ENCODE measurements at regions not wholly inside any gene's neighbourhood (a gene's known extent, or its start where the extent isn't known, plus 50 kb on each side); places are given as distances from the start of the nearest gene placed in this dataset.
"Not testable (repeated sequence)": the region's sequence is repeated elsewhere in the genome, so short reads cannot be mapped to it uniquely, and the experiment has no call there.

DNA sequence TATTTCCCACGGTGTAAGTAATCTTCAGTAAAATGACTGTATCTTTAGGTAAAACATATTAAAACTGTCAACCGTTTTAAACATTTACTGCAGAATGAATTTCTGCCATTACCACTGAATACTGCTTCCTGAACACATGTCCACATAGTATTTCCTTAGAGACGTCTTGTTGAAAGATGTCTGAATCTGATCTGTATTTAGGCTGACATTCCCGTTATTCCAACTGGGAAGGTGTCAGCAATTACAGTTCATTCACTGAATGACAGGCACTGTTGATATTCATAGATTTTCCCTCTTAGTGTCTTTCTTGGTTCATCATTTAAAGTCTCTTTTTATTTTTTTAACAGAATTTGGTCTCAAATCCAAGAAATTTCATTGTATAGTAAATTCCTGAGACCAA is 544.5 kb upstream of the CHD1 start:
- H3K4me2 ChIP-seq (ENCODE audit: low read length); H3K36me3 ChIP-seq (ENCODE audit: insufficient read depth, low read length); H3K9ac ChIP-seq (ENCODE audit: low read depth, low read length); H3K4me1 ChIP-seq (ENCODE audit: control insufficient read depth, insufficient read depth, low read length); H3K27me3 ChIP-seq (ENCODE audit: control insufficient read depth, insufficient read depth, low read length); H3K9me3 ChIP-seq (replicated peaks; ENCODE audit: low read length); H3K4me3 ChIP-seq (ENCODE audit: low read length): not testable (repeated sequence)

DNA sequence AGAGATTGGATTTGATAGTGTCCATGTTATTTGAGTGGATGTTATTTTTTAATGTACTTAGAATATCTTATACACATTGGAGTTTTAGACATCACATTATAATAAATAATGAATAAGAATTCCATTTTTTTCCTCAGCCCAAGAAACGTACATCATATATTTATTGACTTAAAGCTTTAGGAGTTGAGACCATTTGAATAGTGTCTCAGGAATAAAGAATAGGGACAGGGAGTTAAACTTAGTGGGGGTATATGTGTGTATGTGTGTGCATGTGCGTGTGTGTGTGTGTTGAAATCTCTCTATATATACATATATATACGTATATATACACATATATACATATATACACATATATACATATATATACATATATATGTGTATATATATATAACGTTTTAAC is 542.9 kb upstream of the CHD1 start:
- H3K27me3 ChIP-seq (ENCODE audit: control insufficient read depth, insufficient read depth, low read length); H3K4me2 ChIP-seq (ENCODE audit: low read length); H3K36me3 ChIP-seq (ENCODE audit: insufficient read depth, low read length): not testable (repeated sequence)

DNA sequence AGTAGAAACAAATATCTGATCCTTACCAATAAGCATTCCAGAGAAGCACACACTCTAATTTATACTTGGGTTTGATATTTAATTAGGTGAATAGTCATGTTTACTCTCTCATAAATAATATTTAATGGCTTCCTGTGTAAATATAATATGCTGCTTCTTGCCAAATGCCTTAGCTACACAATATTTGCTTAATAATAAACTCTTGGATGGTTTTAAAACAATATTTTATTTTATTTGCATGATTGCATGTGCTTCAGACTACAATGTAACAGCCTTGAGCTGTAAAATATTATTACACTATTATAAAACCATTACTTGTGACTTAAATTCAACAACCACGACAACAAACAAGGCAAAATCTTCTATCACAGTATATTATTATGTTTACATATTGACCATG is 542.4 kb upstream of the CHD1 start:
- H3K4me3 ChIP-seq (ENCODE audit: low read length); H3K36me3 ChIP-seq (ENCODE audit: insufficient read depth, low read length); H3K27me3 ChIP-seq (ENCODE audit: control insufficient read depth, insufficient read depth, low read length); H3K9me3 ChIP-seq (replicated peaks; ENCODE audit: low read length); H3K4me2 ChIP-seq (ENCODE audit: low read length); H3K4me1 ChIP-seq (ENCODE audit: control insufficient read depth, insufficient read depth, low read length); H3K9ac ChIP-seq (ENCODE audit: low read depth, low read length): not testable (repeated sequence)

More for the DNA sequence above, 542.9 kb upstream of the CHD1 start:
- not testable (repeated sequence) for H3K9ac ChIP-seq (ENCODE audit: low read depth, low read length); H3K4me3 ChIP-seq (ENCODE audit: low read length); H3K9me3 ChIP-seq (replicated peaks; ENCODE audit: low read length); H3K4me1 ChIP-seq (ENCODE audit: control insufficient read depth, insufficient read depth, low read length)

DNA sequence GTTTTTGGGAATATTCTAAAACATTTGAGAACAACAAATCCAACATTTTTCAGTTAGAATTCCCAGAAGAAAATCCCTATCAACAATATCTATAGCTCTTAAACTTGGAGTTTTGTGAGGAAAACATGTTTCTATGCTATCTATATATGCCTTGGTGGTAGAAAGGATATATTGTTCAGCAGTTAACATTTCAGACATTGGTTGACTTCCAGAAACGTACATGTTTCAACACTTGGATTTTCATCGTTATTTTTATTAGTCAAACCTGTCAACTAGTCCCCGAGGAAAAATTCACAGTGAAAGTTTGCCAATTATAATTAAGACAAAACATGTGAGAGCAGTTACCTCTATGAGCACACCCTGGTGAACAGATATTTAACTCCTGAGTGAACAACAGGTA is 541.8 kb upstream of the CHD1 start:
- H3K9ac ChIP-seq (ENCODE audit: low read depth, low read length); H3K27me3 ChIP-seq (ENCODE audit: control insufficient read depth, insufficient read depth, low read length); H3K36me3 ChIP-seq (ENCODE audit: insufficient read depth, low read length); H3K9me3 ChIP-seq (replicated peaks; ENCODE audit: low read length); H3K4me1 ChIP-seq (ENCODE audit: control insufficient read depth, insufficient read depth, low read length); H3K4me3 ChIP-seq (ENCODE audit: low read length); H3K4me2 ChIP-seq (ENCODE audit: low read length): not testable (repeated sequence)

DNA sequence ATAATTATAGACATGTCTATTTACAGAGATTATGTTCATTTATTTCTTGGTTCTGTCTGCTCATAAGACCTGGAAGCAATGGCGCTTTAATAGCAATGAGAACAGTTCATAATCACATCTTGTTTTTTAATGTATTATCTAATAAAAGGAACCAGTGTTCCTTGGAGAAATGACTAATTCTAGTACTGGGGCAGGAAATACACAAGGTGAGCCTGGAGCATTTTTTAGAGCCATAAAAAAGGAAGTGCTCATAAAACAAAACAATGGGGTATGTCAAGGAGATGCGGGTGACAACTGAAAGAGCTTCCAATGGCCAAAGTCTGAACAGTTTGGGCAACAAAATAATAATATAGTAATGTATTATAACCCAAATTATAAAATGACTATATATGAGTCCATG is 531.9 kb upstream of the CHD1 start:
- Histone ChIP-seq H3K36me3 (ENCODE audit: insufficient read depth, low read length) (no peaks in the 10 kb centered on the region), H3K4me3 (ENCODE audit: low read length) (no peak overlapping the region), H3K27me3 (ENCODE audit: control insufficient read depth, insufficient read depth, low read length) (no peaks in the 10 kb centered on the region), H3K4me2 (ENCODE audit: low read length) (no peak overlapping the region), H3K9ac (ENCODE audit: low read depth, low read length) (no peak overlapping the region), H3K9me3 (replicated peaks; ENCODE audit: low read length) (no peaks in the 10 kb centered on the region), H3K4me1 (ENCODE audit: control insufficient read depth, insufficient read depth, low read length) (no peaks in the 10 kb centered on the region)

DNA sequence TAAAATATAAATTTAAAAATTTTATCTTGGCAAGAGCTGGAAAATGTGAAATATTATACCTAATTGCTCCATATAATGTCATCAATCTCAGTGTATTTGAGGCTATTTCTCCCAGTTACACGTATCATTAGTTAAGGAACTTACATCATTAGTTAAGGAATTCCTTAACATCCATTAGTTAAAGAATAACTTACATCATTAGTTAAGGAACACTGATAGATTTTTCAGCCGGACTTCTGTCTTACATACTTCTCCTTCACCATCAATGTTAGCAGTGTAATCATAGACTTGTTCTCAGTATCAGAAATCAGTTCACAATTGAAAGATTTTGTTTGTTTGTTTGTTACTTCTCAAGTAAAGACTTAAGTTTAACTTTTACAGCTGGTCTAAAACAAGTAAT is 524.4 kb upstream of the CHD1 start:
- H3K36me3 ChIP-seq (ENCODE audit: insufficient read depth, low read length): no peaks in the 10 kb centered on the region
- H3K4me2 ChIP-seq (ENCODE audit: low read length): no peak overlapping the region
- no peaks in the 10 kb centered on the region for H3K27me3 ChIP-seq (ENCODE audit: control insufficient read depth, insufficient read depth, low read length)
- H3K4me1 ChIP-seq (ENCODE audit: control insufficient read depth, insufficient read depth, low read length): no peaks in the 10 kb centered on the region
- no peak overlapping the region for H3K9ac ChIP-seq (ENCODE audit: low read depth, low read length)
- no peaks in the 10 kb centered on the region for H3K9me3 ChIP-seq (replicated peaks; ENCODE audit: low read length)
- no peak overlapping the region for H3K4me3 ChIP-seq (ENCODE audit: low read length)

DNA sequence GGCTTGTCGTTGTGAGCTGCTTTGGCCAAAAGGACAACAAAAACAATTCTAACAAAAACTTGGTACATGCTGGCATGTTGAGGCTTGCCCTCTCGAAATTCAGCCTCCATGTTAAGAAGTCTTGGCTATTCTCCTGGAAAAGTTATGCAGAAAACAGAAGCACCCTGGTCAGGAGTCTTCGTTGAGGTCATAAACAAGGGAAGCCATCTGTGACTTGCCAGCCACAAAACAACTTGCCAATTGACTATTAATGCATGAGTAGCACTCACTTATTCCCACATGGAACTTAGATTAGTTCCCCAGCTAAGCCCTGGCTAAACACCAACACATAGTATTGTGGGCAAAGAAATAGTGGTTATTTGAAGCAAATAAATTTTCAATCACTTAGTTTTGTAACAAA is 521.0 kb upstream of the CHD1 start:
- H3K4me2 ChIP-seq (ENCODE audit: low read length): no peak overlapping the region
- no peak overlapping the region for H3K4me3 ChIP-seq (ENCODE audit: low read length)
- no peaks in the 10 kb centered on the region for H3K9me3 ChIP-seq (replicated peaks; ENCODE audit: low read length)
- no peak overlapping the region for H3K9ac ChIP-seq (ENCODE audit: low read depth, low read length)
- no peaks in the 10 kb centered on the region for H3K4me1 ChIP-seq (ENCODE audit: control insufficient read depth, insufficient read depth, low read length)
- no peaks in the 10 kb centered on the region for H3K36me3 ChIP-seq (ENCODE audit: insufficient read depth, low read length)
- no peaks in the 10 kb centered on the region for H3K27me3 ChIP-seq (ENCODE audit: control insufficient read depth, insufficient read depth, low read length)

DNA sequence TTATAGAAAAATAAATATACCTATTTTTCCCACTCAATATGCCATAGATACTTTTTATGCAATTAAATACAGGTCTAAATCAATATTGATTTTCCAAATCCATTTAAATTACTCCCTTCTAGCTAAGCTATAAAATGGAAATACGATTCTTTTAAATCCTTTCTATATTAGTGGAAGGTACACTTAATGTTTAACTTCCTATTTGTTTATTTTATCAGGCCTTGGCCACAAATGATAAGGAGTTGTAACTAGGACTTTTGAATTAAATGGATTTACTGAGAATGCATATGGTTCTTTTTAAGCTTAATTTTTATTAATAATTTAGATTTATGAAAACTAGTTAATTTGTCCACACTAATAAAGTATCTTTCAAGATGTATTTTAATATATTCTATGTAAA is 517.0 kb upstream of the CHD1 start:
- H3K4me1 ChIP-seq (ENCODE audit: control insufficient read depth, insufficient read depth, low read length): no peaks in the 10 kb centered on the region
- H3K36me3 ChIP-seq (ENCODE audit: insufficient read depth, low read length): no peaks in the 10 kb centered on the region
- no peak overlapping the region for H3K4me3 ChIP-seq (ENCODE audit: low read length)
- H3K27me3 ChIP-seq (ENCODE audit: control insufficient read depth, insufficient read depth, low read length): no peaks in the 10 kb centered on the region
- no peaks in the 10 kb centered on the region for H3K9me3 ChIP-seq (replicated peaks; ENCODE audit: low read length)
- no peak overlapping the region for H3K4me2 ChIP-seq (ENCODE audit: low read length)
- no peak overlapping the region for H3K9ac ChIP-seq (ENCODE audit: low read depth, low read length)

DNA sequence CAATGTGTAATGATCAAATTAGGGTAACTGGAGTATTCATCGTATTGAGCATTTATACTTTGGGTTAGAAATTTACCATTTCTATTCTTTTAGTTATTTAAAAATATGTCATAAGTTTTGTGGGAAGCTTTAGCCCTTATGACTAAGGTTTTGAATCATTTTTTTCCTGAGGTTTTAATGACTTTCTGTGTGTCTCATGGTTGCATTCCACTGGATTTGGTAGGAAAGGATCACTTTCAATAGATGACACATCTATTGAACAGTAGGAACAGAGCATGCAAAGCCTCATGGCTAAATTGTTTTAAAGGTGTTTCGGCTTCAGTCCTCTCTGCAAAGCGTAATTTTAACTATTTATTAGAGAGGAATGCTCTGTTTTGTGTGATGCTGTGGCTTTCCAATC is 512.4 kb upstream of the CHD1 start:
- H3K4me3 ChIP-seq (ENCODE audit: low read length): no peak overlapping the region
- H3K27me3 ChIP-seq (ENCODE audit: control insufficient read depth, insufficient read depth, low read length): no peaks in the 10 kb centered on the region
- no peaks in the 10 kb centered on the region for H3K4me1 ChIP-seq (ENCODE audit: control insufficient read depth, insufficient read depth, low read length)
- H3K4me2 ChIP-seq (ENCODE audit: low read length): no peak overlapping the region
- H3K9ac ChIP-seq (ENCODE audit: low read depth, low read length): no peak overlapping the region
- no peaks in the 10 kb centered on the region for H3K36me3 ChIP-seq (ENCODE audit: insufficient read depth, low read length)
- H3K9me3 ChIP-seq (replicated peaks; ENCODE audit: low read length): no peaks in the 10 kb centered on the region

DNA sequence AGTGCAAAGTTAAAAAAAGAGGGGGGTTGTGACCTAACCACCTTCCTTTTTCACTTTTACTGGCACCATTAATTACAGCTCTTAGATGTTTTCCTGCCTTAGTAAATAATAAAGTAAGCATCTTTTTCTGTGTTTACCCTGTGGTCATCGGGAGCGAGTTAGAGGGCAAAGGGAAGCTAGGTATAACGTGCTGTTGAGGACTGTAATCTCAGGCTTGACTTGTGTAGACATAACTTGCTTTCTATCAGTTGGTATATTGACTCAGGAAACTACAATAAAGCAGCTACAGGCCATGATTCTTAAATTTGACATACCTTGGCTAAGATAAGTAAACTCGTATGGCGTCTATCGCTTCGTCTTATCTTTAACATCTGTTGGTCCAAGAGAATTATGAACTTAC is 509.8 kb upstream of the CHD1 start:
- no peaks in the 10 kb centered on the region for H3K4me1 ChIP-seq (ENCODE audit: control insufficient read depth, insufficient read depth, low read length)
- no peak overlapping the region for H3K4me3 ChIP-seq (ENCODE audit: low read length)
- no peaks in the 10 kb centered on the region for H3K27me3 ChIP-seq (ENCODE audit: control insufficient read depth, insufficient read depth, low read length)
- H3K9me3 ChIP-seq (replicated peaks; ENCODE audit: low read length): no peaks in the 10 kb centered on the region
- H3K9ac ChIP-seq (ENCODE audit: low read depth, low read length): no peak overlapping the region
- no peaks in the 10 kb centered on the region for H3K36me3 ChIP-seq (ENCODE audit: insufficient read depth, low read length)
- no peak overlapping the region for H3K4me2 ChIP-seq (ENCODE audit: low read length)

DNA sequence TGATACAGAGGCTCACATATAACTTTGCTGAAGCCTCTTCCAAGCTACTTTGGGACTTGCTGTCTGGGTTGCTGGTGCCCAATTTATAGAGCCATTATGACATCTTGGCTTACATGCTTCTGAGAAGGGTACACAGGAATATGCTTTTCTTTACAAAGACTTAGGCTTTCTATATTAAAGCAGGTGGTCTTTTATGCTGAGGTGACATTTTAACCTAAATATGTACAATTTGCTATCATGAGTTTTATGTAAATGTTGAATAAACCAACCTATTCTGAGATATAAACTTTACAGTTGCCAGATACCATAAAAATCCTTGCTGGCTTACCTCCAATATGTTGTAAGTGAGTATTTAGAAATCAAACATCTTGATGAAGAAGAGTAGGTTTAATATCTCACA is 509.2 kb upstream of the CHD1 start:
- H3K4me3 ChIP-seq (ENCODE audit: low read length): no peak overlapping the region
- no peak overlapping the region for H3K9ac ChIP-seq (ENCODE audit: low read depth, low read length)
- no peak overlapping the region for H3K4me2 ChIP-seq (ENCODE audit: low read length)
- no peaks in the 10 kb centered on the region for H3K36me3 ChIP-seq (ENCODE audit: insufficient read depth, low read length)
- H3K27me3 ChIP-seq (ENCODE audit: control insufficient read depth, insufficient read depth, low read length): no peaks in the 10 kb centered on the region
- H3K9me3 ChIP-seq (replicated peaks; ENCODE audit: low read length): no peaks in the 10 kb centered on the region
- H3K4me1 ChIP-seq (ENCODE audit: control insufficient read depth, insufficient read depth, low read length): no peaks in the 10 kb centered on the region

DNA sequence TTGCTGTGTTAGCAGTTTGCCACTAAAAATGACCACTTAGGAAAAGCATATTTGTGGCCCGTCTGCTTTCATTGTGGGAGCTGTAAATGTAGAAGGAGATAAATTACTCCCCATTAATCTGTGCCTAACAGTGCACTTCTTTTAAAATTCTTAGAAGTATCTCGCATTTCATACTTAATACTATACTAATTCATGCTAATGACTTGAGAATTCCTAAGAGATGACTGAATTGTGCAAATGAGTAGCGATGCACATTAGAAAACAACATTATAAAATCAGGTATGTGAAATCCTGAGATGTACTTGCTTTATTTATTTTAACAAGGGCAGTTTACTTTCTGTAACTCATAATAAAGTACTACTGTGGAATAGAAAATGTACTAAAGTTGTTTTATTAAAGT is 494.6 kb upstream of the CHD1 start:
- not testable (repeated sequence) for H3K4me1 ChIP-seq (ENCODE audit: control insufficient read depth, insufficient read depth, low read length); H3K9ac ChIP-seq (ENCODE audit: low read depth, low read length); H3K4me3 ChIP-seq (ENCODE audit: low read length); H3K4me2 ChIP-seq (ENCODE audit: low read length); H3K27me3 ChIP-seq (ENCODE audit: control insufficient read depth, insufficient read depth, low read length); H3K36me3 ChIP-seq (ENCODE audit: insufficient read depth, low read length); H3K9me3 ChIP-seq (replicated peaks; ENCODE audit: low read length)

DNA sequence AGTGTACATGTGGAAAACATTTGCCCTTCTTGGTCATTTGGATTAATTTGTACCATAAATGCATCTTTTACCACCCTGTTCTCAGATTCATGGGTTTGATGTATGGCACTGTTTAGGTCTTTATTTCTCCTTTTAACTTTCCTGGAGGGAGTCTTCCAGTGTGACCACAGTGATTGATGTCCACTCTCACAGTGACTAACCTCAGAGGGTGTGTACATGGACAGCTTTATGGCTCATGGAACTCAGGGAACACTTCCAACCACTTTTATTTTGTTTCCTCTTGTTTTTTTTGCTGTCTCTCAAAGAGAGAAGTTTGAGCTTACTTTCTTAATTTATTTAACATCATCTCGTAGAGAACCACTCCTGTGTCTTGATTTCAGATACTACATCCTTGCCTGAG is 489.8 kb upstream of the CHD1 start:
- H3K36me3 ChIP-seq (ENCODE audit: insufficient read depth, low read length); H3K9me3 ChIP-seq (replicated peaks; ENCODE audit: low read length); H3K9ac ChIP-seq (ENCODE audit: low read depth, low read length); H3K4me3 ChIP-seq (ENCODE audit: low read length); H3K27me3 ChIP-seq (ENCODE audit: control insufficient read depth, insufficient read depth, low read length); H3K4me2 ChIP-seq (ENCODE audit: low read length); H3K4me1 ChIP-seq (ENCODE audit: control insufficient read depth, insufficient read depth, low read length): not testable (repeated sequence)

Data from skeletal muscle satellite cell (primary cell).